ENCODE measurements at regions not wholly inside any gene's neighbourhood (a gene's known extent, or its start where the extent isn't known, plus 50 kb on each side); places are given as distances from the start of the nearest gene placed in this dataset.

GRCh38 chr12:102781117-102781516, 135.9 kb downstream of the PAH start:
- no peaks in the 10 kb centered on the region for H3K27me3 ChIP-seq (replicated peaks; ENCODE audit: insufficient read depth)
- no peak overlapping the region for H3K4me3 ChIP-seq
- no peaks in the 10 kb centered on the region for H3K4me1 ChIP-seq (ENCODE audit: control insufficient read depth in 1 of 2, low read depth in 2 of 2)
- TF ChIP-seq CTCF (IDR thresholded peaks at IDR 0.05): no peak
- no peak for ATAC-seq (ENCODE audit: insufficient number of reproducible peaks, low FRiP score, low read depth)
- no peaks in the 10 kb centered on the region for H3K9me3 ChIP-seq
- no peaks in the 10 kb centered on the region for H3K36me3 ChIP-seq
- no peak for DNase-seq (ENCODE audit: low spot score)
- no peak overlapping the region for H3K27ac ChIP-seq

GRCh38 chr12:102776041-102776440, 141.0 kb downstream of the PAH start:
- no peak for DNase-seq (ENCODE audit: low spot score)
- no peak for ATAC-seq (ENCODE audit: insufficient number of reproducible peaks, low FRiP score, low read depth)

GRCh38 chr12:102769323-102769916, 147.6 kb downstream of the PAH start:
- no peak for ATAC-seq (ENCODE audit: insufficient number of reproducible peaks, low FRiP score, low read depth)
- Histone ChIP-seq H3K4me3 (no peak overlapping the region), H3K36me3 (no peaks in the 10 kb centered on the region), H3K27me3 (replicated peaks; ENCODE audit: insufficient read depth) (no peaks in the 10 kb centered on the region), H3K9me3 (no peaks in the 10 kb centered on the region), H3K27ac (no peak overlapping the region), H3K4me1 (ENCODE audit: control insufficient read depth in 1 of 2, low read depth in 2 of 2) (no peaks in the 10 kb centered on the region)
- no peak for DNase-seq (ENCODE audit: low spot score)
- peak; percentile 15 for TF ChIP-seq CTCF (IDR thresholded peaks at IDR 0.05)

More at GRCh38 chr12:102776041-102776440, 141.0 kb downstream of the PAH start:
- no peaks in the 10 kb centered on the region for H3K9me3 ChIP-seq
- no peaks in the 10 kb centered on the region for H3K4me1 ChIP-seq (ENCODE audit: control insufficient read depth in 1 of 2, low read depth in 2 of 2)
- H3K36me3 ChIP-seq: no peaks in the 10 kb centered on the region
- TF ChIP-seq CTCF (IDR thresholded peaks at IDR 0.05): no peak
- no peak overlapping the region for H3K27ac ChIP-seq
- no peak overlapping the region for H3K4me3 ChIP-seq
- H3K27me3 ChIP-seq (replicated peaks; ENCODE audit: insufficient read depth): no peaks in the 10 kb centered on the region

GRCh38 chr12:102766961-102767360, 150.1 kb downstream of the PAH start:
- no peaks in the 10 kb centered on the region for H3K9me3 ChIP-seq
- no peak for TF ChIP-seq CTCF (IDR thresholded peaks at IDR 0.05)
- no peak for ATAC-seq (ENCODE audit: insufficient number of reproducible peaks, low FRiP score, low read depth)
- H3K4me3 ChIP-seq: no peak overlapping the region
- H3K27me3 ChIP-seq (replicated peaks; ENCODE audit: insufficient read depth): no peaks in the 10 kb centered on the region
- H3K4me1 ChIP-seq (ENCODE audit: control insufficient read depth in 1 of 2, low read depth in 2 of 2): no peaks in the 10 kb centered on the region
- no peak for DNase-seq (ENCODE audit: low spot score)
- no peaks in the 10 kb centered on the region for H3K36me3 ChIP-seq
- no peak overlapping the region for H3K27ac ChIP-seq

- DNase-seq (ENCODE audit: low spot score) (no peak), ATAC-seq (ENCODE audit: insufficient number of reproducible peaks, low FRiP score, low read depth) (no peak)
- no peak for TF ChIP-seq CTCF (IDR thresholded peaks at IDR 0.05)
- no peak overlapping the region for H3K4me3 ChIP-seq
- no peak overlapping the region for H3K27ac ChIP-seq
- H3K4me1 ChIP-seq (ENCODE audit: control insufficient read depth in 1 of 2, low read depth in 2 of 2): no peaks in the 10 kb centered on the region
- no peaks in the 10 kb centered on the region for H3K36me3 ChIP-seq
- no peaks in the 10 kb centered on the region for H3K9me3 ChIP-seq
- no peaks in the 10 kb centered on the region for H3K27me3 ChIP-seq (replicated peaks; ENCODE audit: insufficient read depth)
These were observed 151.3 kb downstream of the PAH start for GRCh38 chr12:102765736-102766135.

Data from thoracic aorta (tissue), 2 donors.